ENCODE measurements at regions not wholly inside any gene's neighbourhood (a gene's known extent, or its start where the extent isn't known, plus 50 kb on each side); places are given as distances from the start of the nearest gene placed in this dataset.
"Not testable (repeated sequence)": the region's sequence is repeated elsewhere in the genome, so short reads cannot be mapped to it uniquely, and the experiment has no call there.

DNA sequence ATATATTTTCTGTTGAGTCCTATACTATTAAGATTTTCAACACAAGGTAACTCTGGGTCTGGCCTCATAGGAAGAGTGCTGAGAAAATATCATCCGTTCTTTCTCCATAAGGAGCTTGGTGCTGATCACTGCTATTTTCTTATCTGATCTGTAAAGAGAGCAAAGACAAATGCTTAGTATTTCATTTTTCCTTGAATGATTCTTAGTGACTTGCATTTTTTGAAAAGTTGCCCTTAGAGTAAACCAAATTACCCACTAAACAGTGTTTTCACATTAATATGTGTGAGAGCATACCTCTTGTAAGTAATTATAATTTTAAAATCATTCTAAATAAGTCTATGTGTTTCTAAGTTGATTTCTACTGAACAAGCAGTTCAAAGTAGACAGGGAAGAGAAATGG lies 121.3 kb upstream of the CTSV start:
- no peak overlapping the region for H3K27ac ChIP-seq
- no peak for ATAC-seq

DNA sequence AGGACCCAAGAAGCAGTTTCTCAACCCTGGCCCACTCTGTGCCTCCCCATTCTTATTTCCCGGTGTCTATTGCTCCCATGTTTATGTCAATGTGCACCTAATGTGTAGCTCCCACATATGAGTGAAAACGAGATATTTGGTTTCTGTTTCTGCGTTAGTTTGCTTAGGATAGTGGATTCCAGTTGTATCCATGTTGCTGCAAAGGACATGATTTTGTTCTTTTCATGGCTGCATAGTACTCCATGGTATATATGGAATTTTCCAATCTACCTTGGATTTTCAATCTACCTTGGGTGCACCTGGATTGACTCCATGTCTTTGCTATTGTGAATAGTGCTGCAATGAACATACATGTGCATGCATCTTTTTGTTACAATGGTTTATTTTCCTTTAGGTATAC lies 119.8 kb upstream of the CTSV start:
- intact Hi-C loops (cut with DNase I); H3K4me1 ChIP-seq; H3K4me3 ChIP-seq; H3K9me3 ChIP-seq; H3K27ac ChIP-seq; ATAC-seq; DNase-seq; H3K27me3 ChIP-seq; H3K36me3 ChIP-seq: not testable (repeated sequence)

More for the DNA sequence above, 121.3 kb upstream of the CTSV start:
- intact Hi-C loops (cut with DNase I) = no loop called here
- Histone ChIP-seq H3K27me3 (no peaks in the 10 kb centered on the region), H3K4me3 (no peak overlapping the region), H3K36me3 (no peaks in the 10 kb centered on the region), H3K9me3 (no peaks in the 10 kb centered on the region), H3K4me1 (no peaks in the 10 kb centered on the region)
- DNase-seq = no peak
- TF ChIP-seq CTCF (IDR thresholded peaks at IDR 0.05) = no peak

- not testable (repeated sequence) for H3K9me3 ChIP-seq
These were observed 116.5 kb upstream of the CTSV start for GRCh38 chr9:97155441-97155840.

GRCh38 chr9:97153967-97154366 lies 115.0 kb upstream of the CTSV start:
- no peak for ATAC-seq

More at GRCh38 chr9:97155441-97155840, 116.5 kb upstream of the CTSV start:
- H3K27me3 ChIP-seq; ATAC-seq; H3K27ac ChIP-seq; H3K36me3 ChIP-seq; intact Hi-C loops (cut with DNase I); H3K4me3 ChIP-seq; DNase-seq; H3K4me1 ChIP-seq: not testable (repeated sequence)

DNA sequence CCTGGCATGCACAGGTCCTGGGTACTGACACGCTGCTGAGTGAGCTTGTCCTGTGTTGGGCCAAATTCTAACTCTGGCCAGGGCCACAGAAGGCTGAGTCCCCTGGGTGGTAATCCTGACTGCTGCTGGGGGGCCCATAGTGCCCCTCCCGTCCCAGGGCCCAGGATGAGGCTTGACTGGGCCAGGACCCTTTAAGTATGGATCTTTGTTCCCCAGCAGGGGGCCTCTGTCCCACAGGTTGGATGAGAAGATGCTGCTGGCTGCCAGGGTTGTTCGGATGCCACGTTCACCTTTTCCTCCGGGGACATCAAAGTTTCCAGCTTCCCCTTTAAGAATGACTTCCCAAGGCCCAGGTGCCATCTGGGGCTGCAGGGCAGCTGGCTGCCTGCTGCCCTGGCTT lies 114.2 kb upstream of the CTSV start:
- DNase-seq; H3K4me1 ChIP-seq; H3K27me3 ChIP-seq; H3K27ac ChIP-seq; H3K9me3 ChIP-seq; H3K4me3 ChIP-seq; intact Hi-C loops (cut with DNase I); ATAC-seq; H3K36me3 ChIP-seq: not testable (repeated sequence)

More at GRCh38 chr9:97153967-97154366, 115.0 kb upstream of the CTSV start:
- H3K36me3 ChIP-seq = no peaks in the 10 kb centered on the region
- H3K9me3 ChIP-seq = no peaks in the 10 kb centered on the region
- H3K27ac ChIP-seq = no peak overlapping the region
- no peak for DNase-seq
- no peaks in the 10 kb centered on the region for H3K4me1 ChIP-seq
- H3K27me3 ChIP-seq = no peaks in the 10 kb centered on the region
- TF ChIP-seq CTCF (IDR thresholded peaks at IDR 0.05) = no peak
- H3K4me3 ChIP-seq = no peak overlapping the region
- intact Hi-C loops (cut with DNase I) = no loop called here

DNA sequence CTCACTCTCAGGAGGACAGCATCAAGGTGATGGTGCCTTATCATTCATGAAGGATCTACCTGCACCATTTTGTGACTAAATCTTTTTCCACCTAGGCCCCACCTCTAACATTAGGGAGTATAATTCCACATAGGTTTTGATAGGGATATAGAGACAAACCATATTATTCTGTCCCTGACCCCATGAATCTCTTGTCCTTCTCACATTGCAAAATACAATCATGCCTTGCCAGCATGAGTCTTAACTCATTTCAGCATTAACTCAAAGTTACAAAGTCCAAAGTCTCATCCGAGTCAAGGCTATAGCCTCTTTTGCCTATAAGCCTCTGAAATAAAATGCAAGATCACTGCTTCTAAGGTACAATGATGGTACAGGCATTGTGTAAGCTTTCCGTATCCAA lies 111.5 kb upstream of the CTSV start:
- H3K27ac ChIP-seq = not testable (repeated sequence)

DNA sequence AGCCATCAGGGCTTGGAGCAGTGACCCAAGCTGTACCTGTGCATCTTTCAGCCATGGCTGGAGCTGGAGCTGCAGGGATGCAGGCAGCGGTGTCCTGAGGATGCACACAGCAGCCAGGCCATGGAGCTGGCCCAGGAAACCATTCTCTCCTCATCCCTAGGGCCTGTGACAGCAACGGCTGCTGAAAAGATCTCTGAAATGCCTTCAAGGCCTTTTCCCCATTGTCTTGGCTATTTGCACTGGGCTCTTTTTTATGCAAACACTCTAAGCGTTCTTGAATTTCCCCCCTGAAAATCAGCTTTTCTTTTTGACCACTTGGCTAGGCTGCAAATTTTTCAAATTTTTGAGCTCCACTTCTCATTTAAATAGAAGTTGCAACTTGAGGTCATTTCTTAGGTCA lies 109.5 kb upstream of the CTSV start:
- H3K27ac ChIP-seq; H3K36me3 ChIP-seq; H3K9me3 ChIP-seq; intact Hi-C loops (cut with DNase I); H3K27me3 ChIP-seq; H3K4me3 ChIP-seq; H3K4me1 ChIP-seq; ATAC-seq; DNase-seq: not testable (repeated sequence)

More for the DNA sequence above, 111.5 kb upstream of the CTSV start:
- H3K36me3 ChIP-seq; H3K4me3 ChIP-seq; DNase-seq; intact Hi-C loops (cut with DNase I); ATAC-seq; H3K4me1 ChIP-seq; H3K27me3 ChIP-seq; H3K9me3 ChIP-seq: not testable (repeated sequence)

GRCh38 chr9:97145680-97146079 lies 106.7 kb upstream of the CTSV start:
- ATAC-seq; H3K9me3 ChIP-seq; intact Hi-C loops (cut with DNase I); DNase-seq; H3K4me3 ChIP-seq; H3K4me1 ChIP-seq; H3K36me3 ChIP-seq; H3K27ac ChIP-seq; H3K27me3 ChIP-seq: not testable (repeated sequence)
